Keratinocyte (primary cell): ENCODE measurements at regions not wholly inside any gene's neighbourhood (a gene's known extent, or its start where the extent isn't known, plus 50 kb on each side); places are given as distances from the start of the nearest gene placed in this dataset.

Experiments
- DNase-seq: peaks from one replicate; pipeline ENCODE4 v3.0.0-alpha.2; 2011; ENCODE audit warnings: low read depth, missing footprints, low spot score
- FAIRE-seq: peaks from 2 replicates; lab custom pipeline; 2011; peaks lifted over from hg19 to GRCh38; lab: Jason Lieb, UNC
- H2AFZ ChIP-seq: 2 replicates; pipeline ENCODE4 v1.6.0; 2012; ENCODE audit warnings: low read length, control low read depth, inconsistent platforms; ENCODE audit not compliant: control insufficient read depth
- H3K27ac ChIP-seq: 2 replicates; pipeline ENCODE4 v1.5.1; 2011; ENCODE audit warnings: low read length; ENCODE audit not compliant: control insufficient read depth, insufficient read depth
- H3K27me3 ChIP-seq: 3 replicates; pipeline ENCODE4 v1.6.0; 2011; ENCODE audit warnings: low read length; ENCODE audit not compliant: control insufficient read depth, insufficient read depth; ENCODE audit errors: extremely low read depth
- H3K36me3 ChIP-seq, 2 experiments: 2 replicates in 1 of 2; 3 replicates in 1 of 2; pipeline ENCODE4 v1.5.1; 2011; ENCODE audit warnings: low read length in 2 of 2, mild to moderate bottlenecking in 1 of 2; ENCODE audit not compliant: control insufficient read depth in 2 of 2, insufficient read depth in 2 of 2; ENCODE audit errors: extremely low read depth in 1 of 2
- H3K4me1 ChIP-seq: 3 replicates; pipeline ENCODE4 v1.5.1; 2011; ENCODE audit warnings: low read length; ENCODE audit not compliant: control insufficient read depth, insufficient read depth; ENCODE audit errors: extremely low read depth
- H3K4me2 ChIP-seq: 3 replicates; pipeline ENCODE4 v1.6.0; 2011; ENCODE audit warnings: low read depth, low read length; ENCODE audit not compliant: control insufficient read depth, insufficient read depth; ENCODE audit errors: extremely low read depth
- H3K4me3 ChIP-seq, 3 experiments: fragments of 200-600 bp in 1 of 3; sonication (generic) in 1 of 3; 2 replicates in 2 of 3; 3 replicates in 1 of 3; pipeline ENCODE4 v1.5.1; 2011 to 2016; ENCODE audit warnings: low read length in 3 of 3, mild to moderate bottlenecking in 3 of 3, control low read depth in 2 of 3, inconsistent platforms in 1 of 3, low read depth in 1 of 3, mixed read lengths in 1 of 3, mixed run types in 1 of 3, moderate library complexity in 1 of 3; ENCODE audit not compliant: control insufficient read depth in 2 of 3, insufficient read depth in 2 of 3; ENCODE audit errors: extremely low read depth in 1 of 3
- H3K79me2 ChIP-seq: 2 replicates; pipeline ENCODE4 v1.6.0; 2012; ENCODE audit warnings: low read length; ENCODE audit not compliant: control insufficient read depth, insufficient read depth
- H3K9ac ChIP-seq: 3 replicates; pipeline ENCODE4 v1.6.0; 2011; ENCODE audit warnings: low read length; ENCODE audit not compliant: control insufficient read depth, insufficient read depth; ENCODE audit errors: extremely low read depth
- H3K9me1 ChIP-seq: 3 replicates; pipeline ENCODE4 v1.6.0; 2011; ENCODE audit warnings: low read length; ENCODE audit not compliant: control insufficient read depth, insufficient read depth; ENCODE audit errors: extremely low read depth
- H3K9me3 ChIP-seq: 2 replicates; pipeline ENCODE4 v1.5.1; 2012; ENCODE audit warnings: low read depth, low read length; ENCODE audit not compliant: control insufficient read depth
- H4K20me1 ChIP-seq: 3 replicates; pipeline ENCODE4 v1.6.0; 2011; ENCODE audit warnings: low read length; ENCODE audit not compliant: control insufficient read depth, insufficient read depth; ENCODE audit errors: extremely low read depth
- CTCF ChIP-seq, 3 experiments: IDR thresholded peaks in 1 of 3; conservative IDR thresholded peaks in 1 of 3; optimal IDR thresholded peaks in 1 of 3; 2 replicates in 2 of 3; 3 replicates in 1 of 3; pipeline versions ENCODE3 to v1.5.1; 2011; ENCODE audit warnings: low read length in 3 of 3, mild to moderate bottlenecking in 3 of 3, moderate library complexity in 2 of 3, control low read depth in 1 of 3, inconsistent platforms in 1 of 3; ENCODE audit not compliant: insufficient read depth in 2 of 3; ENCODE audit errors: extremely low read depth in 1 of 3
- EZH2 ChIP-seq: IDR thresholded peaks from one replicate; pipeline ENCODE4 v1.6.1; 2012; ENCODE audit warnings: inconsistent platforms, mild to moderate bottlenecking, low read length, moderate library complexity
- dilution Hi-C: fragments of 300-500 bp; cut with MboI; formaldehyde crosslinking; loops from one replicate; pipeline ENCODE4 v1.7.0; 2020; ENCODE audit warnings: low sequenced_read_pairs; ENCODE audit not compliant: extremely low pct_ligation_motif_present

- H3K36me3 ChIP-seq, result no peaks in the 10 kb centered on the region
- H3K9me3 ChIP-seq, result peaks cover 17% of the 10 kb centered on the region
- no peaks in the 10 kb centered on the region for H3K27me3 ChIP-seq
- H3K4me3 ChIP-seq, result no peak overlapping the region
- FAIRE-seq, result no peak
- H3K27ac ChIP-seq, result no peak overlapping the region
- dilution Hi-C loops, result no loop called here
- no peak for DNase-seq
- no peaks in the 10 kb centered on the region for H3K79me2 ChIP-seq
- no peaks in the 10 kb centered on the region for H4K20me1 ChIP-seq
- no peak overlapping the region for H2AFZ ChIP-seq
- TF ChIP-seq EZH2 (no peak), CTCF (optimal IDR thresholded peaks at IDR 0.05 in 1 of 3, IDR thresholded peaks at IDR 0.05 in 1 of 3, conservative IDR thresholded peaks at IDR 0.05 in 1 of 3; ENCODE audit: extremely low read depth in 1 of 3, insufficient read depth in 2 of 3, low read length in 3 of 3) (no peak)
- no peak overlapping the region for H3K4me2 ChIP-seq
- H3K9me1 ChIP-seq, result no peaks in the 10 kb centered on the region
- H3K9ac ChIP-seq, result no peak overlapping the region
- H3K4me1 ChIP-seq, result no peaks in the 10 kb centered on the region
These were observed 501.9 kb downstream of the BRD1 start for GRCh38 chr22:49325531-49326395.

GRCh38 chr22:49324527-49325491 is 502.9 kb downstream of the BRD1 start:
- no peaks in the 10 kb centered on the region for H3K4me1 ChIP-seq
- H4K20me1 ChIP-seq, result no peaks in the 10 kb centered on the region
- H3K27ac ChIP-seq, result no peak overlapping the region
- no peak overlapping the region for H2AFZ ChIP-seq
- TF ChIP-seq CTCF (optimal IDR thresholded peaks at IDR 0.05 in 1 of 3, IDR thresholded peaks at IDR 0.05 in 1 of 3, conservative IDR thresholded peaks at IDR 0.05 in 1 of 3; ENCODE audit: extremely low read depth in 1 of 3, insufficient read depth in 2 of 3, low read length in 3 of 3) (no peak), EZH2 (no peak)
- H3K4me3 ChIP-seq, result no peak overlapping the region
- DNase-seq, result no peak
- H3K4me2 ChIP-seq, result no peak overlapping the region
- H3K9me3 ChIP-seq, result peaks cover 15% of the 10 kb centered on the region
- no peaks in the 10 kb centered on the region for H3K9me1 ChIP-seq
- H3K9ac ChIP-seq, result no peak overlapping the region
- no peaks in the 10 kb centered on the region for H3K27me3 ChIP-seq
- H3K36me3 ChIP-seq, result no peaks in the 10 kb centered on the region
- dilution Hi-C loops, result no loop called here
- no peaks in the 10 kb centered on the region for H3K79me2 ChIP-seq
- FAIRE-seq, result no peak
